GM21723 (cell line): ENCODE measurements at regions not wholly inside any gene's neighbourhood (a gene's known extent, or its start where the extent isn't known, plus 50 kb on each side); places are given as distances from the start of the nearest gene placed in this dataset.
"Not testable (repeated sequence)": the region's sequence is repeated elsewhere in the genome, so short reads cannot be mapped to it uniquely, and the experiment has no call there.

ENCODE experiments used
- ATAC-seq: cut with Tn5 transposase; IDR thresholded peaks from one replicate; pipeline ENCODE4 v1.9.1; 2021; ENCODE audit warnings: mild to moderate bottlenecking, moderate library complexity; ENCODE audit not compliant: unreplicated experiment

GRCh38 chr1:143643148-143643885 lies 328.5 kb downstream of the FAM72C start:
- ATAC-seq: no peak

GRCh38 chr1:143625886-143626285 lies 345.9 kb downstream of the FAM72C start:
- no peak for ATAC-seq

GRCh38 chr1:143619851-143620250 lies 351.9 kb downstream of the FAM72C start:
- no peak for ATAC-seq

GRCh38 chr1:143611159-143611558 lies 360.6 kb downstream of the FAM72C start:
- no peak for ATAC-seq

GRCh38 chr1:143610196-143610595 lies 361.6 kb downstream of the FAM72C start:
- no peak for ATAC-seq

- ATAC-seq: no peak
Measured at GRCh38 chr1:143604887-143605286, 366.9 kb downstream of the FAM72C start.

GRCh38 chr1:143584508-143584907 lies 387.3 kb downstream of the FAM72C start:
- ATAC-seq: no peak

GRCh38 chr1:143574891-143575520 lies 396.8 kb downstream of the FAM72C start:
- no peak for ATAC-seq

- not testable (repeated sequence) for ATAC-seq
Measured at GRCh38 chr1:143572661-143573060, 399.1 kb downstream of the FAM72C start.

- not testable (repeated sequence) for ATAC-seq
Measured at GRCh38 chr1:143563761-143564160, 408.0 kb downstream of the FAM72C start.

- no peak for ATAC-seq
Measured at GRCh38 chr1:143553627-143554026, 418.2 kb downstream of the FAM72C start.

- ATAC-seq: not testable (repeated sequence)
Measured at GRCh38 chr1:143504703-143505102, 467.1 kb downstream of the FAM72C start.

- not testable (repeated sequence) for ATAC-seq
Measured at GRCh38 chr1:143504080-143504479, 467.7 kb downstream of the FAM72C start.

- ATAC-seq: not testable (repeated sequence)
Measured at GRCh38 chr1:143503048-143503447, 468.7 kb downstream of the FAM72C start.

GRCh38 chr1:143502038-143502437 lies 469.7 kb downstream of the FAM72C start:
- not testable (repeated sequence) for ATAC-seq

GRCh38 chr1:143498059-143498749 lies 473.6 kb downstream of the FAM72C start:
- ATAC-seq: not testable (repeated sequence)

GRCh38 chr1:143497374-143497747 lies 474.4 kb downstream of the FAM72C start:
- no peak for ATAC-seq

GRCh38 chr1:143496526-143497373 lies 475.0 kb downstream of the FAM72C start:
- ATAC-seq: not testable (repeated sequence)
